ENCODE measurements at regions not wholly inside any gene's neighbourhood (a gene's known extent, or its start where the extent isn't known, plus 50 kb on each side); places are given as distances from the start of the nearest gene placed in this dataset.

GRCh38 chr4:43732829-43733426 lies 715.7 kb downstream of the KCTD8 start:
- no peak for DNase-seq (ENCODE audit: low read depth, low spot score)
- POLR2A ChIA-PET = no interaction called here
- Histone ChIP-seq H3K27me3 (ENCODE audit: control insufficient read depth, insufficient read depth, low read length) (no peaks in the 10 kb centered on the region), H3K27ac (ENCODE audit: low read depth, low read length) (no peak overlapping the region), H3K4me3 (ENCODE audit: low read depth, low read length) (no peak overlapping the region), H3K9me3 (ENCODE audit: control insufficient read depth, insufficient read depth, low read length) (peaks cover 7% of the 10 kb centered on the region; the same call in 1 of the 2 replicates)
- CTCF ChIA-PET = no interaction called here
- TF ChIP-seq CTCF (IDR thresholded peaks at IDR 0.05; ENCODE audit: low read depth, low read length) = no peak

- no peak for DNase-seq (ENCODE audit: low read depth, low spot score)
- Histone ChIP-seq H3K27ac (ENCODE audit: low read depth, low read length) (no peak overlapping the region), H3K4me3 (ENCODE audit: low read depth, low read length) (no peak overlapping the region), H3K27me3 (ENCODE audit: control insufficient read depth, insufficient read depth, low read length) (no peaks in the 10 kb centered on the region), H3K9me3 (ENCODE audit: control insufficient read depth, insufficient read depth, low read length) (no peaks in the 10 kb centered on the region)
- ChIA-PET POLR2A (no interaction called here), CTCF (no interaction called here)
- TF ChIP-seq CTCF (IDR thresholded peaks at IDR 0.05; ENCODE audit: low read depth, low read length) = no peak
These were observed 706.5 kb downstream of the KCTD8 start for GRCh38 chr4:43742083-43742482.

- ChIA-PET POLR2A (no interaction called here), CTCF (no interaction called here)
- no peak overlapping the region for H3K27ac ChIP-seq (ENCODE audit: low read depth, low read length)
- H3K9me3 ChIP-seq (ENCODE audit: control insufficient read depth, insufficient read depth, low read length) = no peaks in the 10 kb centered on the region
- no peak overlapping the region for H3K4me3 ChIP-seq (ENCODE audit: low read depth, low read length)
- no peaks in the 10 kb centered on the region for H3K27me3 ChIP-seq (ENCODE audit: control insufficient read depth, insufficient read depth, low read length)
- no peak for TF ChIP-seq CTCF (IDR thresholded peaks at IDR 0.05; ENCODE audit: low read depth, low read length)
- DNase-seq (ENCODE audit: low read depth, low spot score) = no peak
These were observed 694.0 kb downstream of the KCTD8 start for GRCh38 chr4:43754566-43754965.

- no peaks in the 10 kb centered on the region for H3K9me3 ChIP-seq (ENCODE audit: control insufficient read depth, insufficient read depth, low read length)
- POLR2A ChIA-PET = no interaction called here
- DNase-seq (ENCODE audit: low read depth, low spot score) = no peak
- CTCF ChIA-PET = no interaction called here
- no peak for TF ChIP-seq CTCF (IDR thresholded peaks at IDR 0.05; ENCODE audit: low read depth, low read length)
- H3K27me3 ChIP-seq (ENCODE audit: control insufficient read depth, insufficient read depth, low read length) = no peaks in the 10 kb centered on the region
- H3K4me3 ChIP-seq (ENCODE audit: low read depth, low read length) = no peak overlapping the region
- H3K27ac ChIP-seq (ENCODE audit: low read depth, low read length) = no peak overlapping the region
These were observed 691.5 kb downstream of the KCTD8 start for GRCh38 chr4:43757147-43757546.

GRCh38 chr4:43758836-43759235 lies 689.8 kb downstream of the KCTD8 start:
- TF ChIP-seq CTCF (IDR thresholded peaks at IDR 0.05; ENCODE audit: low read depth, low read length) = no peak
- CTCF ChIA-PET = no interaction called here
- POLR2A ChIA-PET = no interaction called here

More at GRCh38 chr4:43758836-43759235, 689.8 kb downstream of the KCTD8 start:
- Histone ChIP-seq H3K27me3 (ENCODE audit: control insufficient read depth, insufficient read depth, low read length) (no peaks in the 10 kb centered on the region), H3K4me3 (ENCODE audit: low read depth, low read length) (no peak overlapping the region), H3K9me3 (ENCODE audit: control insufficient read depth, insufficient read depth, low read length) (no peaks in the 10 kb centered on the region), H3K27ac (ENCODE audit: low read depth, low read length) (no peak overlapping the region)
- DNase-seq (ENCODE audit: low read depth, low spot score) = no peak
